Skeletal muscle tissue (tissue), 3 donors: ENCODE measurements at regions not wholly inside any gene's neighbourhood (a gene's known extent, or its start where the extent isn't known, plus 50 kb on each side); places are given as distances from the start of the nearest gene placed in this dataset.

Experiments used
- H3K27ac ChIP-seq: one replicate; pipeline ENCODE4 v1.7.0; 2013; ENCODE audit warnings: mild to moderate bottlenecking, low read depth, low read length, inconsistent platforms
- H3K27me3 ChIP-seq, 3 donors: one replicate each; pipeline ENCODE4 v1.7.0; 2013; ENCODE audit warnings: low read length in 3 of 3; ENCODE audit not compliant: control insufficient read depth in 3 of 3, insufficient read depth in 3 of 3
- H3K36me3 ChIP-seq, 3 donors: one replicate each; pipeline ENCODE4 v1.7.0; 2013; ENCODE audit warnings: low read length in 3 of 3; ENCODE audit not compliant: control insufficient read depth in 3 of 3, insufficient read depth in 3 of 3
- H3K4me1 ChIP-seq, 3 donors: one replicate each; pipeline ENCODE4 v1.7.0; 2013; ENCODE audit warnings: low read length in 3 of 3, mild to moderate bottlenecking in 3 of 3; ENCODE audit not compliant: control insufficient read depth in 3 of 3, insufficient read depth in 3 of 3
- H3K4me3 ChIP-seq, 3 donors: one replicate each; pipeline ENCODE4 v1.7.0; 2013; ENCODE audit warnings: low read length in 3 of 3
- H3K9ac ChIP-seq, 3 donors: one replicate each; pipeline ENCODE4 v1.7.0; 2013; ENCODE audit warnings: low read length in 3 of 3, mild to moderate bottlenecking in 3 of 3, moderate library complexity in 2 of 3, low read depth in 1 of 3
- H3K9me3 ChIP-seq, 3 donors: one replicate each; pipeline ENCODE4 v1.7.0; 2013; ENCODE audit warnings: low read length in 3 of 3; ENCODE audit not compliant: control insufficient read depth in 3 of 3
- donor health status: Osteomylitis.

- no peaks in the 10 kb centered on the region for H3K27me3 ChIP-seq
- H3K9me3 ChIP-seq: no peaks in the 10 kb centered on the region
- no peak overlapping the region for H3K9ac ChIP-seq
- no peak overlapping the region for H3K4me3 ChIP-seq
- no peaks in the 10 kb centered on the region for H3K36me3 ChIP-seq
- no peaks in the 10 kb centered on the region for H3K4me1 ChIP-seq
- no peak overlapping the region for H3K27ac ChIP-seq
Measured at GRCh38 chr3:24952388-24952787, 457.7 kb upstream of the THRB start.

DNA sequence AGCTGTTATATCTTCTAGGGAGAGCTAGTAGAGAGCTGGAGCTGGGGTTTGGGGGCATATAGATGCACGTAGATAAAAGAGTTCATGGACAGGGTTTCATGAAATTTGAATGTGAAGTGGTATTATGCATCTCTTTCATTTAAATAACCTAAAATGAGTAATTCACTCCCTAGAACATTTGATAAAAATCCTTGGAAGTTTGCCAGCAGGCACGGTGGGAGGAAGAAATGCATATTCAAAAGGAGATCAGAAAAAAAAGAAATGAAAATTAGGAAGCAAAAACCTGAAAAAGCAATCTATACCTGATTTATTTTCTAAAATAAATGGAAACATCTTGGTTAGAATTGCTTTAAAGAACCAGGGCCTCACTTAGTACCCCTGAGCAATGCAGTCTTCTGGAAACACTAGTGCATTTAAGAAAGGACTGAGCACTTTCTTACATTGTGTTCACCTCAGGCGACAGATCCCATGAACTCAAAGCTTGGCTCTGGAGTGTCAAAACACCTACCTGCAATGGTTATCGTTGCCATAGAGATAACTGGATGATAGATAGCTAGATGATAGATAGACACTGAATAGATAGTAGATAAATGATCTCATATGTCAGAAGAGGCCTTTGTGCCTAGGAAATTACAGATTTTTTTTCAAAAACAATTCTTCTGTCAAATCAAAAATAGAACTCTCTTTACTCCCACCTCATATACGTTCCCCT is 458.6 kb upstream of the THRB start:
- no peaks in the 10 kb centered on the region for H3K36me3 ChIP-seq
- H3K4me1 ChIP-seq: no peaks in the 10 kb centered on the region
- no peak overlapping the region for H3K9ac ChIP-seq
- no peaks in the 10 kb centered on the region for H3K27me3 ChIP-seq
- H3K9me3 ChIP-seq: no peaks in the 10 kb centered on the region
- no peak overlapping the region for H3K4me3 ChIP-seq
- no peak overlapping the region for H3K27ac ChIP-seq

DNA sequence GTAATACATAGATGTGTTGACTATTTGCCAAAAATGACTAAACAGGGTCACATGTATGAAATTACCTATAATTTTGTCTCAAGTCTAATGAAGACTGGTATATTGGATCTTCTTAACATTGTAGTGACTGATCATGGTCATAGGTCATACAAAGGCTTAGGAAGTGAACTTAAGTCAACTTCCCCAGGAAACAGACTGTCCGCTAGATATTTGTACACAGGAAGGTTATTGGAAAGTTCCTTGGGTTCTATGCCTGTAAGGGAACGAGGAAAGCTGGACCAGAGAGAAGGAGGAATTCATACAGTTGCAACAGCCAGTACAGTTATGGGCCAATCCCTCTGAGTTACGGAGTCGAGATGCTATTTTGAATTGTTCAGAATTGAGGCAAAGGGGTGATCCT is 462.0 kb upstream of the THRB start:
- Histone ChIP-seq H3K9ac (no peak overlapping the region), H3K4me1 (no peaks in the 10 kb centered on the region), H3K27ac (no peak overlapping the region), H3K36me3 (no peaks in the 10 kb centered on the region), H3K4me3 (no peak overlapping the region), H3K9me3 (no peaks in the 10 kb centered on the region), H3K27me3 (no peaks in the 10 kb centered on the region)

DNA sequence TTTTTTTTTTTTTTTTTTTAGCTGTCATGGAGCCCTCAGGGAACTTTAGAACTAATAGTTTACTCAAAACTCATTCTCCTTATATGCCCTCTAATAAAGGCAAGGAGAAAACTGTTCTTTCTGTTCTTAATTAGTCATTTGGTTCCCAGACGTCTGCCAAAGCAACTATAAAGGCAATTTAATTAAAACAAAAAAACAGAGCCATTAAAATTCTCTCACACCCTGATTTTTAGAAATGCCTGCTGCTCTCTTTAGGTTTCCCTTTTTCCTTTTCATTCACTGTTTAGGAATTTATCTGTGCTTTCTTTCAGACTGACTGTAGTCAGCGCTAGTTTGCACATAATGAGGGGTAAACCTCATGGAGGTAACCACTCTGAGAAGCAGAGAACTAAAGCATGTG is 463.6 kb upstream of the THRB start:
- Histone ChIP-seq H3K27ac (no peak overlapping the region), H3K4me3 (no peak overlapping the region), H3K27me3 (no peaks in the 10 kb centered on the region), H3K4me1 (no peaks in the 10 kb centered on the region), H3K9me3 (no peaks in the 10 kb centered on the region), H3K9ac (no peak overlapping the region), H3K36me3 (no peaks in the 10 kb centered on the region)

DNA sequence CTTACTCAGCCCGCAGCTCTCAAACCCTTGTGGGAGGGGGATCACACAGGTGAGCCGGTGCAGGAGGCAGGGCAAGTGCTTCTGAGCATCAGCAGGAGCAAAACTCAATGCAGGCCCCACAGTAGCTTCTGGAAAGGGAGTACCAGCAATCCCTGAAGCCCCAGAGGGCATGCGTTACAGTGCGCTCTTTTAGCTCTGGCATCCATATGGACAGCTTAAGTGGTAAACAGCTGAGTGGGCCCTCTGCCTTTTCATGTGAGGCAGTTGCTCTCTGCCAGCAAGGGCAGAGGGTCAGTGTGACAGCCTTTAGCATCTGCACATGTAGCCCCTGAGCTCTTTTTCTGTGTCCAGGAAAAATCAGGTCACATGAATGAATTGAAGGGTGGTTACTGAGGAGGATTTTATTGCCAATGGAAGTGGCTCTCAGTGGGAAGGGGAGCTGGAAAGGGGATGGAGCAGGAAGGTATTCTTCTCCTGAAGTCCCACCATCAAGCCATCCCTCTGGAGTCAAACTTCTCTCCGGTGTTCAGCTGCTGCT is 464.3 kb upstream of the THRB start:
- H3K36me3 ChIP-seq: no peaks in the 10 kb centered on the region
- no peak overlapping the region for H3K27ac ChIP-seq
- H3K27me3 ChIP-seq: no peaks in the 10 kb centered on the region
- no peaks in the 10 kb centered on the region for H3K9me3 ChIP-seq
- no peak overlapping the region for H3K4me3 ChIP-seq
- no peak overlapping the region for H3K9ac ChIP-seq
- H3K4me1 ChIP-seq: no peaks in the 10 kb centered on the region

DNA sequence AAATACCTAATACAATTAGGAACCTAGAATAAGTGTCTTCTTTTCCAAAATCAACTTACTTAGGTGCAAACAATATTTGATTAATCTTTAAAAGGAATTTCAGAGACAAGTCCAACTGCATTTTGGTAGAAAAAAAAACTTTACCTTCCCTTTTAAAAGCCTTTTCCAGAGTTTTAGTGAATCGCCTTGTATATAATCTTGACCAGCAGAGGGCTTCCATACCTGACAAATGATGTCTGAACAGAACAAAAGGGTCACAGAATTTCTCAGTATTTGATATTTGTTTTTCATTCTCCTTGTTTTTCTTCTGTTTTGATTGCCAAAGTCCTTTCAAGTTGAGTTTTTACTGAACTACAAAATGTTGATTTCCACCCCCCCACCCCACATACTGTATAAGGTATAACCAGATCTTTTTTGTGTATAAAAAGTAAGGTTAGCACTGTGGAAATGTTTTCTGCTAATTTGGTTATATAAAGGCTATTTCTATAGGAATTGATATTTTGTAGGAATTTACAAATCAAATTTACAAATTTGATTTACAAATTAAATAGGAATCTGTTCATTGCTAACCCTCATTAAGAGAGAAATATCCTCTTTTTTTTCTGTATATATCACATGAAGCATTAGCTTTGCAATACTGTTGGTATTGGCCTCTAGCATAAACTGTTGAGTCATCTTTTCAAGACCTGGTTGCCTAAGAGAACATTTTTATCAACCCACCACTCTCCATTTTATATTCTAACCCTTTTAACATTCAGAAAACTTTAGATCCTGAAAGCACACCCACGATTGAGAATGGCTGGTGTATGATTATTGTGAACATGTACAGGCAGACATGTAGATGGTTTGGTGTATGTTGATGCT is 464.1 kb upstream of the RARB start:
- no peak overlapping the region for H3K9ac ChIP-seq
- H3K9me3 ChIP-seq: no peaks in the 10 kb centered on the region
- no peaks in the 10 kb centered on the region for H3K27me3 ChIP-seq
- H3K27ac ChIP-seq: no peak overlapping the region
- no peak overlapping the region for H3K4me3 ChIP-seq
- no peaks in the 10 kb centered on the region for H3K36me3 ChIP-seq
- no peaks in the 10 kb centered on the region for H3K4me1 ChIP-seq

GRCh38 chr3:24965706-24966385 is 462.2 kb upstream of the RARB start:
- no peak overlapping the region for H3K4me3 ChIP-seq
- H3K9me3 ChIP-seq: no peaks in the 10 kb centered on the region
- no peaks in the 10 kb centered on the region for H3K36me3 ChIP-seq
- H3K27ac ChIP-seq: no peak overlapping the region
- no peak overlapping the region for H3K9ac ChIP-seq
- no peaks in the 10 kb centered on the region for H3K4me1 ChIP-seq
- H3K27me3 ChIP-seq: no peaks in the 10 kb centered on the region

- no peaks in the 10 kb centered on the region for H3K27me3 ChIP-seq
- no peaks in the 10 kb centered on the region for H3K9me3 ChIP-seq
- H3K9ac ChIP-seq: no peak overlapping the region
- H3K36me3 ChIP-seq: no peaks in the 10 kb centered on the region
- no peaks in the 10 kb centered on the region for H3K4me1 ChIP-seq
- H3K27ac ChIP-seq: no peak overlapping the region
- no peak overlapping the region for H3K4me3 ChIP-seq
Measured at GRCh38 chr3:24968036-24968435, 460.0 kb upstream of the RARB start.

- Histone ChIP-seq H3K27ac (no peak overlapping the region), H3K4me1 (no peaks in the 10 kb centered on the region), H3K9me3 (no peaks in the 10 kb centered on the region), H3K9ac (no peak overlapping the region), H3K36me3 (no peaks in the 10 kb centered on the region), H3K27me3 (no peaks in the 10 kb centered on the region), H3K4me3 (no peak overlapping the region)
Measured at GRCh38 chr3:24972491-24972890, 455.6 kb upstream of the RARB start.

DNA sequence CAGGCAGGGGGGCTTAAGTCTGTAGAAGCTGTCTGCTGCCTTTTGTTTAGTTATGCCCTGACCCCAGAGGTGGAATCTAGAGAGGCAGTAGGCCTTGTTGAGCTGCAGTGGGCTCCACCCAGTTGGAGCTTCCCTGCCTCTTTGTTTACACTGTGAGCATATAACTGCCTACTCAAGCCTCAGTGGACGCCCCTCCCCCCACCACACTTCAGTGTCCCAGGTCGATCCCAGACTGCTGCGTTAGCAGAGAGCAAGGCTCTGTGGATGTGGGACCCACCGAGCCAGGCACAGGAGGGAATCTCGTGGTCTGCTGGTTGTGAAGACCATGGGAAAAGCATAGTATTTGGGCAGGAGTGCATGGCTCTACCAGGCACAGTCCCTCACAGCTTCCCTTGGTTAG is 446.8 kb upstream of the RARB start:
- no peaks in the 10 kb centered on the region for H3K36me3 ChIP-seq
- no peak overlapping the region for H3K9ac ChIP-seq
- H3K4me3 ChIP-seq: no peak overlapping the region
- H3K27me3 ChIP-seq: no peaks in the 10 kb centered on the region
- H3K9me3 ChIP-seq: no peaks in the 10 kb centered on the region
- H3K27ac ChIP-seq: no peak overlapping the region
- peaks cover 9 to 10% (median 10%) of the 10 kb centered on the region in 3 donors for H3K4me1 ChIP-seq
